GM12878 (cell line): ENCODE measurements at regions not wholly inside any gene's neighbourhood (a gene's known extent, or its start where the extent isn't known, plus 50 kb on each side); places are given as distances from the start of the nearest gene placed in this dataset.

Experiments
- ATAC-seq: fragments of 200-7000 bp; cut with Tn5 transposase; 3 replicates; pipeline ENCODE4 v1.9.1; 2020; ENCODE audit warnings: mild to moderate bottlenecking, moderate library complexity
- BruUV-seq: library from RNA; stranded (reverse); fragments of 400-500 nt; replicated peaks from 2 replicates; lab custom pipeline; 2021; lab: Mats Ljungman, UMichigan
- CTCF ChIA-PET: fragments of 300-600 bp; sonication (Branson Sonifier 250); formaldehyde crosslinking; extraction: SDS; loops from one replicate; lab custom pipeline; 2021; ENCODE audit warnings: inconsistent platforms; lab: Yijun Ruan, JAX
- POLR2A ChIA-PET: fragments of 350-600 bp; formaldehyde crosslinking; extraction: SDS; loops from one replicate; lab custom pipeline; 2021; ENCODE audit warnings: inconsistent platforms; lab: Charles Lee
- RAD21 ChIA-PET: fragments of 300-600 bp; sonication (Branson Sonifier 250); formaldehyde crosslinking; loops from one replicate; lab custom pipeline; 2023; ENCODE audit warnings: antibody characterized with exemption; ENCODE audit not compliant: unreplicated experiment; lab: Charles Lee
- SMC1A ChIA-PET: fragments of 300-600 bp; sonication (Branson Sonifier 250); formaldehyde crosslinking; loops from one replicate; lab custom pipeline; 2023; ENCODE audit not compliant: unreplicated experiment, uncharacterized antibody; lab: Charles Lee
- DNase-seq: peaks from one replicate; pipeline ENCODE4 v3.0.0-alpha.2; 2011; ENCODE audit warnings: low read depth, low spot score
- FAIRE-seq: peaks from 3 replicates; lab custom pipeline; 2011; peaks lifted over from hg19 to GRCh38; lab: Jason Lieb, UNC
- H2AFZ ChIP-seq: 2 replicates; pipeline ENCODE4 v1.6.0; 2011; ENCODE audit warnings: low read depth, low read length, control low read depth; ENCODE audit not compliant: control insufficient read depth
- H3K27ac ChIP-seq: 2 replicates; pipeline ENCODE4 v1.5.1; 2011; ENCODE audit warnings: control low read depth; ENCODE audit not compliant: control insufficient read depth, insufficient read depth
- H3K27me3 ChIP-seq, 2 experiments: replicated peaks in 1 of 2; 2 replicates each; pipeline versions ENCODE4 v1.6.0 to v1.6.1; 2011; ENCODE audit warnings: low read length in 1 of 2; ENCODE audit not compliant: control insufficient read depth in 2 of 2, insufficient read depth in 2 of 2
- H3K36me3 ChIP-seq, 2 experiments: 2 replicates each; pipeline ENCODE4 v1.5.1; 2011; ENCODE audit warnings: low read length in 1 of 2; ENCODE audit not compliant: control insufficient read depth in 2 of 2, insufficient read depth in 2 of 2
- H3K4me1 ChIP-seq: 2 replicates; pipeline ENCODE4 v1.6.1; 2011; ENCODE audit warnings: mild to moderate bottlenecking, low read length, moderate library complexity, mixed read lengths; ENCODE audit not compliant: control insufficient read depth, insufficient read depth
- H3K4me2 ChIP-seq: 2 replicates; pipeline ENCODE4 v1.6.0; 2011; ENCODE audit warnings: control low read depth; ENCODE audit not compliant: control insufficient read depth, insufficient read depth
- H3K4me3 ChIP-seq: fragments of 200-600 bp; sonication (generic); 2 replicates; pipeline ENCODE4 v1.5.1; 2016
- H3K79me2 ChIP-seq: 2 replicates; pipeline ENCODE4 v1.6.0; 2011; ENCODE audit warnings: low read length; ENCODE audit not compliant: control insufficient read depth, insufficient read depth
- H3K9ac ChIP-seq: 2 replicates; pipeline ENCODE4 v1.8.0; 2011; ENCODE audit warnings: low read length, control low read depth, mixed read lengths; ENCODE audit not compliant: control insufficient read depth, insufficient read depth
- H3K9me3 ChIP-seq: replicated peaks from 3 replicates; pipeline ENCODE4 v1.5.1; 2011; ENCODE audit warnings: mild to moderate bottlenecking, low read length; ENCODE audit not compliant: control insufficient read depth, insufficient read depth
- H4K20me1 ChIP-seq: 2 replicates; pipeline ENCODE4 v1.6.0; 2011; ENCODE audit not compliant: control insufficient read depth, insufficient read depth
- CBX3 ChIP-seq: fragments of 200-600 bp; sonication (generic); IDR thresholded peaks from 2 replicates; pipeline ENCODE4 v1.6.1; 2016; ENCODE audit warnings: low read depth, borderline replicate concordance
- E2F8 ChIP-seq: fragments of 450-650 bp; IDR thresholded peaks from 2 replicates; pipeline ENCODE4 v1.6.1; 2018; ENCODE audit warnings: mild to moderate bottlenecking, low read depth, moderate library complexity; ENCODE audit not compliant: partially characterized antibody
- HDAC6 ChIP-seq: fragments of 200-600 bp; sonication (generic); IDR thresholded peaks from one replicate; pipeline ENCODE4 v1.8.0; 2017; ENCODE audit warnings: antibody characterized with exemption; ENCODE audit not compliant: unreplicated experiment
- JUND ChIP-seq: IDR thresholded peaks from 2 replicates; pipeline ENCODE4 v1.6.1; 2012; ENCODE audit warnings: low read depth, mild to moderate bottlenecking, low read length, improper control_type of control experiment, moderate library complexity
- KLF5 ChIP-seq: fragments of 450-650 bp; IDR thresholded peaks from 2 replicates; pipeline ENCODE4 v1.6.1; 2014; ENCODE audit warnings: mild to moderate bottlenecking; ENCODE audit not compliant: partially characterized antibody
- NKRF ChIP-seq: fragments of 450-650 bp; conservative IDR thresholded peaks from 2 replicates; pipeline ENCODE4 v1.6.1; 2017; ENCODE audit warnings: mild to moderate bottlenecking, moderate library complexity
- NR2F1 ChIP-seq: fragments of 450-650 bp; conservative IDR thresholded peaks from 2 replicates; pipeline ENCODE4 v1.6.1; 2017; ENCODE audit warnings: mild to moderate bottlenecking
- RELA ChIP-seq: fragments of 450-650 bp; IDR thresholded peaks from 2 replicates; pipeline ENCODE4 v1.8.0; 2014; ENCODE audit warnings: borderline replicate concordance; ENCODE audit not compliant: partially characterized antibody
- RFX5 ChIP-seq: IDR thresholded peaks from 2 replicates; pipeline ENCODE4 v1.6.1; 2011; ENCODE audit warnings: low read depth, low read length, improper control_type of control experiment
- SREBF2 ChIP-seq: IDR thresholded peaks from 2 replicates; pipeline ENCODE4 v1.6.1; 2012; ENCODE audit warnings: mild to moderate bottlenecking, low read length
- TAF1 ChIP-seq: IDR thresholded peaks from 2 replicates; pipeline ENCODE4 v1.6.1; 2011; ENCODE audit warnings: mild to moderate bottlenecking, low read depth, low read length, borderline replicate concordance
- ZNF274 ChIP-seq: IDR thresholded peaks from one replicate; pipeline ENCODE4 v1.8.0; 2011; ENCODE audit not compliant: insufficient read length, insufficient read depth
- ZNF687 ChIP-seq: fragments of 450-650 bp; IDR thresholded peaks from 2 replicates; pipeline ENCODE4 v1.6.1; 2017; ENCODE audit warnings: mild to moderate bottlenecking, moderate library complexity
- WGBS: methylation state at CpG from one replicate; pipeline ENCODE4 v1.1.6; 2016; ENCODE audit warnings: low lambda C conversion rate; ENCODE audit not compliant: insufficient replicate concordance, insufficient coverage; ENCODE audit errors: missing lambda C conversion rate; 5-methylcytosine and 5-hydroxymethylcytosine counted together
- in situ Hi-C: fragments of 300-500 bp; cut with MboI; formaldehyde crosslinking; loops from 9 replicates; pipeline ENCODE4 v1.14.3; 2018; ENCODE audit warnings: mixed read lengths
- intact Hi-C: fragments of 100-400 bp; cut with micrococcal nuclease; formaldehyde crosslinking; loops from one replicate; pipeline ENCODE4 v1.14.2; 2022; ENCODE audit not compliant: unreplicated experiment
- TF ChIP-seq, protein P1 (sequence below): IDR thresholded peaks from 2 replicates; pipeline ENCODE4 v1.6.1; 2011; ENCODE audit warnings: low read depth, low read length, improper control_type of control experiment, borderline replicate concordance

GRCh38 chr3:78494851-78495250 lies 1272.9 kb downstream of the ROBO1 start:
- ChIA-PET POLR2A (no interaction called here), CTCF (interaction anchor here (1.3 kb wide), 1 partner anchor 27 kb away, joined by 3 read pairs; no protein-coding TSS in a partner anchor), SMC1A (no interaction called here), RAD21 (no interaction called here)
- no peaks in the 10 kb centered on the region for H3K9me3 ChIP-seq
- no peak overlapping the region for H3K4me2 ChIP-seq
- no peak overlapping the region for H3K4me3 ChIP-seq
- H3K27me3 ChIP-seq: no peaks in the 10 kb centered on the region
- no peaks in the 10 kb centered on the region for H3K36me3 ChIP-seq
- no peak overlapping the region for H2AFZ ChIP-seq
- H3K4me1 ChIP-seq: no peaks in the 10 kb centered on the region
- no peaks in the 10 kb centered on the region for H3K79me2 ChIP-seq
- no peak for ATAC-seq
- DNase-seq: no peak
- no peak overlapping the region for H3K9ac ChIP-seq
- intact Hi-C loops (no loop called here), in situ Hi-C loops (no loop called here)
- WGBS: 27% methylated on average over 3 of the region's 3 CpGs
- BruUV-seq: no TSS peak
- no peaks in the 10 kb centered on the region for H4K20me1 ChIP-seq
- FAIRE-seq: no peak
- TF ChIP-seq NR2F1 (no peak), KLF5 (no peak), TAF1 (no peak), ZNF274 (no peak), RFX5 (no peak), JUND (no peak), RELA (no peak), E2F8 (no peak), NKRF (no peak), SREBF2 (no peak), CBX3 (no peak), HDAC6 (no peak), ZNF687 (no peak)
- TF ChIP-seq, protein P1, sequence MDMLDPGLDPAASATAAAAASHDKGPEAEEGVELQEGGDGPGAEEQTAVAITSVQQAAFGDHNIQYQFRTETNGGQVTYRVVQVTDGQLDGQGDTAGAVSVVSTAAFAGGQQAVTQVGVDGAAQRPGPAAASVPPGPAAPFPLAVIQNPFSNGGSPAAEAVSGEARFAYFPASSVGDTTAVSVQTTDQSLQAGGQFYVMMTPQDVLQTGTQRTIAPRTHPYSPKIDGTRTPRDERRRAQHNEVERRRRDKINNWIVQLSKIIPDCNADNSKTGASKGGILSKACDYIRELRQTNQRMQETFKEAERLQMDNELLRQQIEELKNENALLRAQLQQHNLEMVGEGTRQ: no peak
- no peak overlapping the region for H3K27ac ChIP-seq
